ENCODE measurements at regions not wholly inside any gene's neighbourhood (a gene's known extent, or its start where the extent isn't known, plus 50 kb on each side); places are given as distances from the start of the nearest gene placed in this dataset.

- TF ChIP-seq CTCF (IDR thresholded peaks at IDR 0.05), result no peak
- TF ChIP-seq POLR2AphosphoS5 (IDR thresholded peaks at IDR 0.05), result no peak
Measured at GRCh38 chr18:29078273-29078672, 901.3 kb upstream of the CDH2 start.
